NCI-H748 (cell line): ENCODE measurements at regions not wholly inside any gene's neighbourhood (a gene's known extent, or its start where the extent isn't known, plus 50 kb on each side); places are given as distances from the start of the nearest gene placed in this dataset.

ENCODE experiments used
- DNase-seq: peaks from one replicate; lab custom pipeline; 2025; ENCODE audit not compliant: unreplicated experiment; lab: John Stamatoyannopoulos, UW

DNA sequence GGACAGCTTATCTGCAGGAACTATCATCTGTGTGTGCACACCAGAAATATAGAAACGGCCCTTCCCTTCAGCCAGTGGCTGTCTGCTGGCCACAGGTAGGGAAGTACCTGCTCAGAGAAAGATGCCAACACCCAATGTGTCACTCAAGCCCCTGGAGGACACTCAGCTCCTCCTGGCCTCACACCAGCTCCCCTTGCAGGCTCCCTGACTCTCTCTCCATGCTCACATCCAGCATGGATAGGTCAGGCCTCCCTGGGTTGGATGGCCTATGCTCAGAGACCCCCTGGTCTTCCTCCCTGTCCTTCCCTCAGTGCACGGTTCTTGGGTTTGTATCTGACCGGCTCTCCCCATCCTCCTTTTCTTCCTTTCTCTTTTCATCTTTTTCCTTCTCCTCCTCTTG lies 202.1 kb downstream of the BCL11B start:
- DNase-seq: no peak

- no peak for DNase-seq
Observed at GRCh38 chr14:99072433-99072832, 199.6 kb downstream of the BCL11B start.

- no peak for DNase-seq
Observed at GRCh38 chr14:99072956-99073355, 199.0 kb downstream of the BCL11B start.

DNA sequence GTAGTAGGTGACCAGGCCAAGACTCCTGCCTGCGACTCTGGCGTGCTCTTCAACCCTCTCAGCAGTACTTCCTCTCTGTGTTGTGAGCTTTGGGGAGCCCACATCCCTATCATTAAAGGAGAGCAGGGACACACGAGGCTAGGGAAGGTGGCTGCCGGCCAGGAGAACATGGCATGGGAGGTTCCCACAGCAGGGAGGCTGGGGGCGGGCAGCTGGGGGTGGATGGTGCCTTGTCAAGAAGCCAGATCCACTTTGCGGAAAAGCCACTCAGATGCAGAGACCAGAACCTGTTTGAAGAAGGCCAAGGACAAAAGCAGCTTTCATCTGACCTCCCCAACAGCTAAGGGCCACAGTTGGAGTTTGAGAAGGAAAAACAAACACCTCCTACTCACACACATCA lies 198.6 kb downstream of the BCL11B start:
- no peak for DNase-seq

DNA sequence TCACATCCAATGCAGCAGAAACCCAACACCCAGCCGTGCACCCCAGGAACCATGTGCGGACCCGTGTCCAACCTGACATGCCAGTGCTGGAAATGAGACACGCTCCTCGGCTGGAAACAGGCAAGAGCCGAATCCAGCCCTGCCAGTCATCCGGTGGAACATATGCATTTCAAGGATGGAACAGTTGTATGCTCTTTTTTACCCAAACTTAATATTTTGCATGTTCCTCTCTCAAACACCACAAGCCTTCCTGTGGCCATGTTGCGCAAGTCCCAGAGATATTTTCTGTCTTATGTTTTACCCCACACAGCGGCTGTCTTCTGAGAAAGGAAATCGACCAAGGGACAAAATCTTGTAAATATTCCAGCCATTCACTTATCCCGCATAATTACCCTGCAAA lies 196.9 kb downstream of the BCL11B start:
- DNase-seq: no peak

- DNase-seq: no peak
Observed at GRCh38 chr14:99075771-99076375, 196.1 kb downstream of the BCL11B start.

DNA sequence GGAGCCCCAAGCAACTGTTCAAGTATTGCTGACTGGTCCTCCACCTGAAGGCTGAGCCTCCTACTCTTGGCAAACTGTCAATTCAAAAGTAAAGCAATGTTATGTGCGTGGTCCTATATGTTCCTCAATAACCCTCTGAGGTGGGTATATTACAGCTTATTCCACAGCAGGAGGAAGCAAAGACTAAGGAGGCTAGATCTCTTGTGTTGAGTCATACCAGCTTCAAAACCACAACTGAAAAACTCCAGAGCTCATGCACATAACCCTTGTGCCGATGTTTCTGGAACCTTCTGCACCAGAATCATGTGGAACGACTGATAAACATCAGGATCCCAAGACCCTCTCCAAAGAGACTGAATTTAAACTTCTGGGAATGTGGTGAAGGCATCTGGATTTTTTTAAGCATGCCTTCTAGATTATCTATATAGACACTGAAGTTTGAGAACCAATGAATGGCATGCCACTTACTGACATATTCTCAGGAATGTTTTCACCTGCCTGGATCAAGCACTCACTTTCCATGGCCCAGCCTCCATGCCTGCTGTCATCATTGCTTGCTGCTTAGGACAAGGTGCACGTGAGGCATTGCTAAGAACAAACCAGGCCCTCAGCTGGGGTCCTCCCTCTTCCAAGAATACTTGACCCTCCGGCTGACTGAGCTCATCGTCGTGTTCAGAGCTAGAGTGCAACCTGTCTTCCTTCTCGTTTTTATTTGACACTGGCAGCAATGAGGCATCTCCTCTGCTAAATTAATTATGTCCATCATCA lies 194.7 kb downstream of the BCL11B start:
- no peak for DNase-seq

DNA sequence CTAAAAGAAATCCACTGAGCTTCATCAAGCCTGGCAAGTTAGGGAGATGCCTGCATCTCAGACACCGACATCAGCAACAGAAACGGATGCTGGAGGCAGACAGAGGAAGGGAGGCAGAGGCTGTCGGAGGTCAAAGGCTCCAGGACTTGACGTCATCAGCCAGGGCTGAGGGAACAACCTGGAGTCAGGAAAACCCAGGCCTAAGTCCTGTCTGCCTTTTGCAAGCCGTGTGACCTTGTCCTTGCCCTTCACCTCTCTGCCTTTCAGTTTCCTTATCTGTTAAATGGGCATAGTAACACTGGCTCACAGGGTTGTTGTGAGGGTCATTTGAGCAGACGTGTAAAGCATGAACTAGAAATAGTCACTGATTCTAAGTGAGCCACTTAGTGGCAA lies 194.2 kb downstream of the BCL11B start:
- DNase-seq: no peak

DNA sequence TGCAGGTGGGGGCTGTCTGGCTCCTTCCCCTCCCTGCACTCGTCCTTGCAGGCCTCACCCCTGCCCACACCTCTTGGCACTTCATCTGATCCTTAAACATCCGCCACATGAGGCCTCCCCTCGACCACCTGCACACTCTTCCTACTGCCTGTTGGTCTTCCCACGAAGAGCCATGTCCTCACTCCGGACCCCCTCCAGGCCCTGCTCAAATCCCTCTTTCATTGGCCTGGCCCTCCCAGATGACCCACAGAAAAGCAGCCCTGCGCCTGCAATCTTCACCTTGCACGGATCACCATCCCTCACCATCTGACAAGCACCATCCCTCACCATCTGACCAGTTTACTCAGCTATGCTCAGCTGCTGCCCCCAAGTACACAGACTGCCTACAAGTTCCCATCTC lies 193.6 kb downstream of the BCL11B start:
- no peak for DNase-seq

- no peak for DNase-seq
Observed at GRCh38 chr14:99079061-99079727, 192.8 kb downstream of the BCL11B start.

- no peak for DNase-seq
Observed at GRCh38 chr14:99080306-99080705, 191.7 kb downstream of the BCL11B start.

DNA sequence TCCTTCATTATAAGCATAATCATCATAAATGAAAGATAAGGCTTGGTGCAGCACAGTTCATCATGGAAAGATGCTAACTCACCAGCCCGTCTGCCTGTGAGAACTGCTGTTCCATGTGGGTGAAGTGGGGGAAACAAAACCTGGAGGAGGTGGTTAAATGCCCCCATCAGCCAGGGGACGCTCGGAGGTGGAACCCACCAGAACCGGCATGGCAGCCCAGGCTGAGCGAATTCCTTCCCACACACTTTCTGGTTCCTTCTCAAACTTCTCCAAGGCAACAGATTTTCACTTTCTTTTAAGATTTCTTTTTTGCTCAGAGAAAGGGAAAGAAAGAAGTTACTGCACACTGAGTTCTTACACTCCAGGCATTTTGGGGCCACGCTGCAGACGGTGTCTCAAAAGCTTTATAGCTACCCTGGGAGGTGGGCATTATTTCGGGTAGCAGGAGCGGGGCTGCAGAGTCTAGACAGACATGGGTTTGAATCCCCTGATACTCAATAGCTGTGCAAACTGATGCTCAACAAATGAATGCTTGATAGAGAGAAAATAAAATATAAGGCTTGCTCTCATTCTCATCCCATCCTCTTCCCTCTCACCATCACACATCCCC lies 190.7 kb downstream of the BCL11B start:
- no peak for DNase-seq

- no peak for DNase-seq
Observed at GRCh38 chr14:99081880-99082279, 190.1 kb downstream of the BCL11B start.

- peak; percentile 58 for DNase-seq
Observed at GRCh38 chr14:99093532-99094517, 178.2 kb downstream of the BCL11B start.

GRCh38 chr14:99094901-99095300 lies 177.1 kb downstream of the BCL11B start:
- no peak for DNase-seq

- no peak for DNase-seq
Observed at GRCh38 chr14:99095369-99095768, 176.6 kb downstream of the BCL11B start.

GRCh38 chr14:99098199-99098598 lies 173.8 kb downstream of the BCL11B start:
- DNase-seq: no peak

- no peak for DNase-seq
Observed at GRCh38 chr14:99099051-99099787, 172.8 kb downstream of the BCL11B start.

- DNase-seq: no peak
Observed at GRCh38 chr14:99100497-99101270, 171.3 kb downstream of the BCL11B start.
